HCT116 (cell line): ENCODE measurements at regions not wholly inside any gene's neighbourhood (a gene's known extent, or its start where the extent isn't known, plus 50 kb on each side); places are given as distances from the start of the nearest gene placed in this dataset.

ENCODE experiments used
- CTCF ChIP-seq, 3 experiments: fragments of 200-600 bp in 1 of 3; sonication (generic) in 1 of 3; IDR thresholded peaks in 2 of 3; conservative IDR thresholded peaks in 1 of 3; 2 replicates each; pipeline ENCODE4 v1.5.1; 2012 to 2017; ENCODE audit warnings: low read depth in 2 of 3, low read length in 2 of 3, antibody characterized with exemption in 1 of 3, borderline replicate concordance in 1 of 3, control low read depth in 1 of 3, mild to moderate bottlenecking in 1 of 3, mixed read lengths in 1 of 3, mixed run types in 1 of 3, moderate library complexity in 1 of 3; ENCODE audit not compliant: insufficient read depth in 1 of 3
- ELF1 ChIP-seq: IDR thresholded peaks from 2 replicates; pipeline ENCODE4 v1.6.1; 2012; ENCODE audit warnings: low read depth, borderline replicate concordance
- EZH2 ChIP-seq: fragments of 200-600 bp; sonication (generic); IDR thresholded peaks from 2 replicates; pipeline ENCODE4 v1.6.1; 2017; ENCODE audit warnings: antibody characterized with exemption, mixed run types
- EZH2phosphoT487 ChIP-seq: fragments of 200-600 bp; IDR thresholded peaks from 2 replicates; pipeline ENCODE4 v1.6.1; 2018; ENCODE audit warnings: antibody characterized with exemption, borderline replicate concordance
- JUND ChIP-seq: IDR thresholded peaks from 2 replicates; pipeline ENCODE4 v1.6.1; 2012
- POLR2AphosphoS5 ChIP-seq: IDR thresholded peaks from 2 replicates; pipeline ENCODE4 v1.6.1; 2011; ENCODE audit warnings: mild to moderate bottlenecking, low read depth, low read length, moderate library complexity
- RAD21 ChIP-seq: IDR thresholded peaks from 2 replicates; pipeline ENCODE4 v1.6.1; 2012; ENCODE audit warnings: low read depth, mild to moderate bottlenecking
- TF ChIP-seq, protein P1 (sequence below): IDR thresholded peaks from 2 replicates; pipeline ENCODE4 v1.6.1; 2012; ENCODE audit warnings: low read depth

DNA sequence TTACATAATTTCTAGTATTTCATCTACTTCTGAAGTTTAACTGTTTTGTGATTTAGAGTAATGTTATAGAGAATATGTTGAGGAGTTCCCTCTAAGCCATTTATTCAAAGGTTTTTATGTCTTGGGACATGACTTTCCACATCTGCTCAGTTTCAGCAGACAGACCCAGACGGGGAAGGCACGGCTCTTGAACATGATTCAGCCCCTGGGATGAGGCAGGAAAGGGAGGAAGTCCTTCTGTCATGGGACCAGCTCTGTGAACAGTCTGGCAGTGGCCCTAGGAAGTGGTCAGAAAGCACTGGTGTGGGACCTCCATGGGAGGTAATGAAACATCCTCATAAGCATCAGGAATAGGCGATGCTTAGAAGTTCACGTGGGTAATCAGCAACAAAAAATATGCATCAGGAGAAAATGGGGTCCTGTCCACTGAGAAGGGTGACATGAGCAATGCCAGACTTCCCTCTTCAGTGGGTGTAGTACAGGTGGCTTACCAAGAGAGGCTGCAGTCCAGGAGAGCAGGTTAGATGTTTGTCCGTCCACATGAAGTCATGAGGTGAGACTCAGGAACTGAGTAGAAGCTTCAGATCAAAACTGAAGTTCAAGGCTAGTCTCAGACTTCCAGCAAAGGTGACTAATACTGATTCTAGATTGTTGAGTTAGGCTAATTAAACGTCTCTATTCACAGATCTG lies 248.5 kb downstream of the IPO8 start:
- TF ChIP-seq RAD21: no peak
- no peak for TF ChIP-seq CTCF (IDR thresholded peaks at IDR 0.05 in 2 of 3, conservative IDR thresholded peaks at IDR 0.05 in 1 of 3; ENCODE audit: borderline replicate concordance in 1 of 3, insufficient read depth in 1 of 3, low read depth in 2 of 3, low read length in 2 of 3)
- no peak for TF ChIP-seq ELF1
- no peak for TF ChIP-seq EZH2
- TF ChIP-seq POLR2AphosphoS5: no peak
- TF ChIP-seq, protein P1, sequence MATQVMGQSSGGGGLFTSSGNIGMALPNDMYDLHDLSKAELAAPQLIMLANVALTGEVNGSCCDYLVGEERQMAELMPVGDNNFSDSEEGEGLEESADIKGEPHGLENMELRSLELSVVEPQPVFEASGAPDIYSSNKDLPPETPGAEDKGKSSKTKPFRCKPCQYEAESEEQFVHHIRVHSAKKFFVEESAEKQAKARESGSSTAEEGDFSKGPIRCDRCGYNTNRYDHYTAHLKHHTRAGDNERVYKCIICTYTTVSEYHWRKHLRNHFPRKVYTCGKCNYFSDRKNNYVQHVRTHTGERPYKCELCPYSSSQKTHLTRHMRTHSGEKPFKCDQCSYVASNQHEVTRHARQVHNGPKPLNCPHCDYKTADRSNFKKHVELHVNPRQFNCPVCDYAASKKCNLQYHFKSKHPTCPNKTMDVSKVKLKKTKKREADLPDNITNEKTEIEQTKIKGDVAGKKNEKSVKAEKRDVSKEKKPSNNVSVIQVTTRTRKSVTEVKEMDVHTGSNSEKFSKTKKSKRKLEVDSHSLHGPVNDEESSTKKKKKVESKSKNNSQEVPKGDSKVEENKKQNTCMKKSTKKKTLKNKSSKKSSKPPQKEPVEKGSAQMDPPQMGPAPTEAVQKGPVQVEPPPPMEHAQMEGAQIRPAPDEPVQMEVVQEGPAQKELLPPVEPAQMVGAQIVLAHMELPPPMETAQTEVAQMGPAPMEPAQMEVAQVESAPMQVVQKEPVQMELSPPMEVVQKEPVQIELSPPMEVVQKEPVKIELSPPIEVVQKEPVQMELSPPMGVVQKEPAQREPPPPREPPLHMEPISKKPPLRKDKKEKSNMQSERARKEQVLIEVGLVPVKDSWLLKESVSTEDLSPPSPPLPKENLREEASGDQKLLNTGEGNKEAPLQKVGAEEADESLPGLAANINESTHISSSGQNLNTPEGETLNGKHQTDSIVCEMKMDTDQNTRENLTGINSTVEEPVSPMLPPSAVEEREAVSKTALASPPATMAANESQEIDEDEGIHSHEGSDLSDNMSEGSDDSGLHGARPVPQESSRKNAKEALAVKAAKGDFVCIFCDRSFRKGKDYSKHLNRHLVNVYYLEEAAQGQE: no peak
- no peak for TF ChIP-seq JUND
- no peak for TF ChIP-seq EZH2phosphoT487
